Peyer's patch (tissue), 4 donors: ENCODE measurements at regions not wholly inside any gene's neighbourhood (a gene's known extent, or its start where the extent isn't known, plus 50 kb on each side); places are given as distances from the start of the nearest gene placed in this dataset.
"Not testable (repeated sequence)": the region's sequence is repeated elsewhere in the genome, so short reads cannot be mapped to it uniquely, and the experiment has no call there.

ENCODE experiments used
- POLR2A ChIP-seq, 2 donors: fragments of 450-650 bp; IDR thresholded peaks; one replicate each; pipeline ENCODE4 v1.5.1; 2017; ENCODE audit warnings: antibody characterized with exemption in 2 of 2, mild to moderate bottlenecking in 2 of 2, moderate library complexity in 2 of 2
- TF ChIP-seq, protein P1 (sequence below), 6 experiments: fragments of 450-650 bp in 4 of 6; fragments of 200-600 bp in 2 of 6; sonication (generic) in 1 of 6; IDR thresholded peaks; one replicate each; pipeline ENCODE4 v1.5.1; 2017 to 2019; ENCODE audit warnings: antibody characterized with exemption in 6 of 6, mild to moderate bottlenecking in 3 of 6, moderate library complexity in 1 of 6

DNA sequence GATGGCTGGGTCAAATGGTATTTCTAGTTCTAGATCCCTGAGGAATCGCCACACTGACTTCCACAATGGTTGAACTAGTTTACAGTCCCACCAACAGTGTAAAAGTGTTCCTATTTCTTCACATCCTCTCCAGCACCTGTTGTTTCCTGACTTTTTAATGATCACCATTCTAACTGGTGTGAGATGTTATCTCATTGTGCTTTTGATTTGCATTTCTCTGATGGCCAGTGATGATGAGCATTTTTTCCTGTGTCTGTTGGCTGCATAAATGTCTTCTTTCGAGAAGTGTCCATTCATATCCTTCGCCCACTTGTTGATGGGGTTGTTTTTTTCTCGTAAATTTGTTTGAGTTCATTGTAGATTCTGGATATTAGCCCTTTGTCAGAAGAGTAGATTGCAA lies 369.5 kb downstream of the CETN3 start:
- not testable (repeated sequence) for TF ChIP-seq POLR2A (IDR thresholded peaks at IDR 0.05)
- TF ChIP-seq, protein P1, sequence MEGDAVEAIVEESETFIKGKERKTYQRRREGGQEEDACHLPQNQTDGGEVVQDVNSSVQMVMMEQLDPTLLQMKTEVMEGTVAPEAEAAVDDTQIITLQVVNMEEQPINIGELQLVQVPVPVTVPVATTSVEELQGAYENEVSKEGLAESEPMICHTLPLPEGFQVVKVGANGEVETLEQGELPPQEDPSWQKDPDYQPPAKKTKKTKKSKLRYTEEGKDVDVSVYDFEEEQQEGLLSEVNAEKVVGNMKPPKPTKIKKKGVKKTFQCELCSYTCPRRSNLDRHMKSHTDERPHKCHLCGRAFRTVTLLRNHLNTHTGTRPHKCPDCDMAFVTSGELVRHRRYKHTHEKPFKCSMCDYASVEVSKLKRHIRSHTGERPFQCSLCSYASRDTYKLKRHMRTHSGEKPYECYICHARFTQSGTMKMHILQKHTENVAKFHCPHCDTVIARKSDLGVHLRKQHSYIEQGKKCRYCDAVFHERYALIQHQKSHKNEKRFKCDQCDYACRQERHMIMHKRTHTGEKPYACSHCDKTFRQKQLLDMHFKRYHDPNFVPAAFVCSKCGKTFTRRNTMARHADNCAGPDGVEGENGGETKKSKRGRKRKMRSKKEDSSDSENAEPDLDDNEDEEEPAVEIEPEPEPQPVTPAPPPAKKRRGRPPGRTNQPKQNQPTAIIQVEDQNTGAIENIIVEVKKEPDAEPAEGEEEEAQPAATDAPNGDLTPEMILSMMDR (IDR thresholded peaks at IDR 0.05) = not testable (repeated sequence)
